OCI-LY3 (cell line): ENCODE measurements at regions not wholly inside any gene's neighbourhood (a gene's known extent, or its start where the extent isn't known, plus 50 kb on each side); places are given as distances from the start of the nearest gene placed in this dataset.
"Not testable (repeated sequence)": the region's sequence is repeated elsewhere in the genome, so short reads cannot be mapped to it uniquely, and the experiment has no call there.

Experiments
- H2AFZ ChIP-seq: fragments of 200-600, 300-600 bp; shearing (Covaris generic); 2 replicates; pipeline ENCODE4 v1.6.0; 2014; ENCODE audit warnings: antibody characterized with exemption, low read depth, low read length
- H3K27ac ChIP-seq: fragments of 200-600, 300-600 bp; sonication (generic); 2 replicates; pipeline ENCODE4 v1.5.1; 2014; ENCODE audit warnings: mild to moderate bottlenecking, low read length, moderate library complexity, mixed read lengths
- H3K27me3 ChIP-seq: fragments of 200-600, 300-600 bp; sonication (generic); 2 replicates; pipeline ENCODE4 v1.6.1; 2014; ENCODE audit warnings: low read depth, low read length, mixed read lengths
- H3K36me3 ChIP-seq: fragments of 200-600, 300-600 bp; sonication (generic); replicated peaks from 2 replicates; pipeline ENCODE3; 2014; ENCODE audit warnings: low read depth, low read length, mixed read lengths
- H3K4me1 ChIP-seq: fragments of 300-600, 200-600 bp; sonication (generic); 2 replicates; pipeline ENCODE4 v1.6.1; 2014; ENCODE audit warnings: low read length, mixed read lengths
- H3K4me2 ChIP-seq: fragments of 200-600, 300-600 bp; sonication (generic); 2 replicates; pipeline ENCODE4 v1.6.1; 2014; ENCODE audit warnings: low read length, mixed read lengths
- H3K4me3 ChIP-seq: fragments of 300-600, 200-600 bp; sonication (generic); 2 replicates; pipeline ENCODE4 v1.5.1; 2014; ENCODE audit warnings: antibody characterized with exemption, mild to moderate bottlenecking, low read length, moderate library complexity
- H3K79me2 ChIP-seq: fragments of 300-600, 200-600 bp; shearing (Covaris generic); 2 replicates; pipeline ENCODE4 v1.6.1; 2014; ENCODE audit warnings: mild to moderate bottlenecking, low read length, mixed read lengths
- H3K9ac ChIP-seq: fragments of 300-600, 200-600 bp; shearing (Covaris generic); 2 replicates; pipeline ENCODE4 v1.6.0; 2014; ENCODE audit warnings: mild to moderate bottlenecking, low read length, moderate library complexity
- H3K9me3 ChIP-seq: fragments of 200-600, 300-600 bp; shearing (Covaris generic); 2 replicates; pipeline ENCODE4 v1.6.1; 2014; ENCODE audit warnings: low read length, mixed read lengths; ENCODE audit not compliant: insufficient read depth
- H4K20me1 ChIP-seq: fragments of 200-600, 300-600 bp; sonication (generic); 2 replicates; pipeline ENCODE4 v1.6.1; 2016; ENCODE audit warnings: low read length, mixed read lengths; ENCODE audit not compliant: insufficient read depth
- EZH2phosphoT487 ChIP-seq: fragments of 200-600 bp; shearing (Covaris generic); IDR thresholded peaks from 2 replicates; pipeline ENCODE4 v1.6.1; 2018; ENCODE audit warnings: antibody characterized with exemption, mixed run types, low read depth
- TF ChIP-seq, protein P1 (sequence below): fragments of 200-600, 300-600 bp; sonication (generic); IDR thresholded peaks from 2 replicates; pipeline ENCODE4 v1.5.1; 2014; ENCODE audit warnings: antibody characterized with exemption, low read length, low read depth

DNA sequence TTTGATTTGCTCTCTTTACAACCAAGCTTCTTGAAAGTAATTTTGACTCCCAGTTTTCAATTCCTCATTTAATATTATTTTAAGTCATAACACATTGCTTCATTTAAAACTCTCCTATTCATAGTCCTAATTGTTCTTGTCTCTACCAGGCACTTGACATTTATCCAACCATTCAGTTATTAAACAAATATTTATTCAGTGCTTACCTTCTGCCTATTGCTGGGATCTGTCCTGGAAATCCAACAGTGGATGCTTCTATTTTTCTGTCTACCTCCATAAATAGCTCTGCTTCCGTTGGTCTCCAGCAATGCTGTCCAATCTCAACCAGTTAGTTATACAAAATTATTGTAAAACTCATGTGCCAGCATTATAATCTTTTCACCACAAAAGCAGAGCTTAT is 615.1 kb downstream of the ZWINT start:
- TF ChIP-seq, protein P1, sequence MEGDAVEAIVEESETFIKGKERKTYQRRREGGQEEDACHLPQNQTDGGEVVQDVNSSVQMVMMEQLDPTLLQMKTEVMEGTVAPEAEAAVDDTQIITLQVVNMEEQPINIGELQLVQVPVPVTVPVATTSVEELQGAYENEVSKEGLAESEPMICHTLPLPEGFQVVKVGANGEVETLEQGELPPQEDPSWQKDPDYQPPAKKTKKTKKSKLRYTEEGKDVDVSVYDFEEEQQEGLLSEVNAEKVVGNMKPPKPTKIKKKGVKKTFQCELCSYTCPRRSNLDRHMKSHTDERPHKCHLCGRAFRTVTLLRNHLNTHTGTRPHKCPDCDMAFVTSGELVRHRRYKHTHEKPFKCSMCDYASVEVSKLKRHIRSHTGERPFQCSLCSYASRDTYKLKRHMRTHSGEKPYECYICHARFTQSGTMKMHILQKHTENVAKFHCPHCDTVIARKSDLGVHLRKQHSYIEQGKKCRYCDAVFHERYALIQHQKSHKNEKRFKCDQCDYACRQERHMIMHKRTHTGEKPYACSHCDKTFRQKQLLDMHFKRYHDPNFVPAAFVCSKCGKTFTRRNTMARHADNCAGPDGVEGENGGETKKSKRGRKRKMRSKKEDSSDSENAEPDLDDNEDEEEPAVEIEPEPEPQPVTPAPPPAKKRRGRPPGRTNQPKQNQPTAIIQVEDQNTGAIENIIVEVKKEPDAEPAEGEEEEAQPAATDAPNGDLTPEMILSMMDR = no peak
- TF ChIP-seq EZH2phosphoT487 = no peak
- H2AFZ ChIP-seq = no peak overlapping the region
- H3K36me3 ChIP-seq = no peaks in the 10 kb centered on the region
- H3K79me2 ChIP-seq = no peaks in the 10 kb centered on the region
- no peaks in the 10 kb centered on the region for H4K20me1 ChIP-seq
- H3K4me3 ChIP-seq = no peak overlapping the region
- no peaks in the 10 kb centered on the region for H3K27me3 ChIP-seq
- no peaks in the 10 kb centered on the region for H3K9me3 ChIP-seq
- H3K27ac ChIP-seq = no peak overlapping the region
- no peak overlapping the region for H3K4me2 ChIP-seq
- H3K4me1 ChIP-seq = peaks cover 8% of the 10 kb centered on the region
- H3K9ac ChIP-seq = no peak overlapping the region

GRCh38 chr10:55742487-55742886 is 618.6 kb downstream of the ZWINT start:
- no peaks in the 10 kb centered on the region for H3K9me3 ChIP-seq
- no peaks in the 10 kb centered on the region for H4K20me1 ChIP-seq
- no peak overlapping the region for H3K27ac ChIP-seq
- H2AFZ ChIP-seq = no peak overlapping the region
- H3K79me2 ChIP-seq = no peaks in the 10 kb centered on the region
- H3K4me1 ChIP-seq = peaks cover 9% of the 10 kb centered on the region
- no peak overlapping the region for H3K4me3 ChIP-seq
- TF ChIP-seq EZH2phosphoT487 = no peak
- TF ChIP-seq, protein P1 = no peak
- H3K4me2 ChIP-seq = no peak overlapping the region
- H3K36me3 ChIP-seq = no peaks in the 10 kb centered on the region
- H3K27me3 ChIP-seq = no peaks in the 10 kb centered on the region
- H3K9ac ChIP-seq = no peak overlapping the region

- Histone ChIP-seq H2AFZ (peak overlapping the region; percentile 74), H3K9ac (0 out of 2 replicates have a peak overlapping the region, but pooled peaks have one; percentile 13), H3K4me2 (peak overlapping the region; percentile 56), H3K4me3 (peak overlapping the region; percentile 38)
- H3K9me3 ChIP-seq, H3K27me3 ChIP-seq, H3K79me2 ChIP-seq, H3K27ac ChIP-seq, H3K4me1 ChIP-seq, H4K20me1 ChIP-seq, H3K36me3 ChIP-seq: not testable (repeated sequence)
- TF ChIP-seq, protein P1 = peak; percentile 40
Observed at GRCh38 chr10:55740767-55741166, 620.3 kb downstream of the ZWINT start.

DNA sequence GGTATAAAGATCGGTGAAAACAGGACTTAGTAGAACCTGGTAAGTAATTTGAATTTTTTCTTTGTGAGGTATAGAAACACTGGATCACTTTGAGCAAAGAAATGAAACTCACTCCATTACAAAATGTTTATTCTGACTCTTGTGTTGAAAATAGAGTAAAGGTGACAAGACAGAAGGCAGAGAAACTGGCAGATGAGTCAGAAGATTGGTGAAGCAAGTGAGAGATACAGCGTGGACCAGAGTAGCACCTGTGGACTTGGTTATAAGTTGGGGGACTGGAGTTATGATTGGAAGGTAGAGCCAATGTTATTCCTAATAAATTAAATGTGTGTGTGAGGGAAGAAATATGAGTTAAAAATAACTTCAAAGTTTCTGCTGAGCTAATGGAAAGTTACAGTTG is 620.9 kb downstream of the ZWINT start:
- H3K27ac ChIP-seq = no peak overlapping the region
- no peaks in the 10 kb centered on the region for H3K9me3 ChIP-seq
- no peaks in the 10 kb centered on the region for H3K36me3 ChIP-seq
- H4K20me1 ChIP-seq = no peaks in the 10 kb centered on the region
- TF ChIP-seq EZH2phosphoT487 = no peak
- TF ChIP-seq, protein P1 = no peak
- no peaks in the 10 kb centered on the region for H3K79me2 ChIP-seq
- peaks cover 5% of the 10 kb centered on the region; the same call in 1 of the 2 replicates for H3K4me1 ChIP-seq
- peak overlapping the region; percentile 74; the same call in 1 of the 2 replicates for H2AFZ ChIP-seq
- peak overlapping the region; percentile 56; the same call in 1 of the 2 replicates for H3K4me2 ChIP-seq
- no peak overlapping the region for H3K4me3 ChIP-seq
- H3K27me3 ChIP-seq = no peaks in the 10 kb centered on the region
- no peak overlapping the region for H3K9ac ChIP-seq
